H7 (cell line): ENCODE measurements at regions not wholly inside any gene's neighbourhood (a gene's known extent, or its start where the extent isn't known, plus 50 kb on each side); places are given as distances from the start of the nearest gene placed in this dataset.

Experiments
- DNase-seq: peaks from one replicate; pipeline ENCODE4 v3.0.0; 2012
- H3K27me3 ChIP-seq: 2 replicates; pipeline ENCODE4 v1.6.0; 2011; ENCODE audit warnings: mild to moderate bottlenecking, low read length; ENCODE audit not compliant: control insufficient read depth, insufficient read depth
- H3K36me3 ChIP-seq: replicated peaks from 2 replicates; pipeline ENCODE4 v1.5.1; 2011; ENCODE audit warnings: low read length; ENCODE audit not compliant: control insufficient read depth, insufficient read depth
- H3K4me3 ChIP-seq: 2 replicates; pipeline ENCODE4 v1.5.1; 2011; ENCODE audit warnings: low read depth, mild to moderate bottlenecking, control low read depth, low read length, moderate library complexity; ENCODE audit not compliant: insufficient read depth

DNA sequence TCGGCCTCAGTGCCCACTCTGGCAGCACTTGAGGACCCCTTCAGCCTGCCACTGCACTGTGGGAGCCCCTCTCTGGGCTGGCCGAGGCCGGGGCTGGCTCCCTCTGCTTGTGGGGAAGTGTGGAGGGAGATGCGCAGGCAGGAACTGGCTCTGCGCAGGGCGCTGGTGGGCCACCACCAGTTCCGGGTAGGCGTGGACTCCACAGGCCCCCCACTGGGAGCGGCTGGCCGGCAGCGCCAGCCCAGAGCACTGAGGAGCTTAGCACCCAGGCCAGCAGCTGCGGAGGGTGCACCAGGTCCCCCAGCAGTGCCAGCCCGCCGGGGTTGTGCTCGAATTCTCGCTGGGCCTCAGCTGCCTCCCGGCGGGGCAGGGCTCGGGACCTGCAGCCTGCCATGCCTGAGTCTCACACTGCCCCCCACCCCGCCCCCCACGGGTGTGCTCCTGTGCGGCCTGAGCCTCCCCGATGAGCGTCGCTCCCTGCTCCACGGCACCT, 216.9 kb upstream of the TACR3 start:
- H3K4me3 ChIP-seq, result no peak overlapping the region
- H3K36me3 ChIP-seq, result no peaks in the 10 kb centered on the region
- no peak for DNase-seq
- no peaks in the 10 kb centered on the region for H3K27me3 ChIP-seq

DNA sequence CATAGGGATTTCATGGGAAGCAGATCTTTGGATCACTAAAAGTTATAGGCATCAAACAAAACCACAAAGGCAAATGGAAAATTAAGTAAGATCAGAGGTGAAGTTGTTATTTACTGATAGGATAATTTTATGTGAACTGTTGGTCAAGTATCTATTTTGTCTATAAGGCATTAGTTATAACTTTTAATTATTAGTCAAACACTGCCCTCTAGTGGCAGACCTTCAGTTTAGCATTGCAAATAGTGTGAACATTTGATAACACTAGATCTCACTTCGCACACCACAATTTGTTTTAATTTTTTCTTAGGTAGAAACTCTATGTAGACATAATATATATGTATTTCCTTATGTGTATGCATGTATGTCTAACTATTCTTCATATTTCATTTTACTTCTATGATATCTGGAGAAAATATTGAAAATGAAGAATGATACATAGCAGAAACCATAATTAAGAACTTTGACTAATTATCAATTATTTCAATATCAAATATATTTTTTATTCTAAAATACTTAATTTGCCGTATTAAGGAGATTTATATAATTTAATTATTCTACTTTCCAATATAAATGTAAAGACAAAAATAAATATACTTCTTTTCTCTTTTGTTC, 214.5 kb upstream of the TACR3 start:
- peak; percentile 43 for DNase-seq
- no peaks in the 10 kb centered on the region for H3K27me3 ChIP-seq
- no peaks in the 10 kb centered on the region for H3K36me3 ChIP-seq
- no peak overlapping the region for H3K4me3 ChIP-seq

DNA sequence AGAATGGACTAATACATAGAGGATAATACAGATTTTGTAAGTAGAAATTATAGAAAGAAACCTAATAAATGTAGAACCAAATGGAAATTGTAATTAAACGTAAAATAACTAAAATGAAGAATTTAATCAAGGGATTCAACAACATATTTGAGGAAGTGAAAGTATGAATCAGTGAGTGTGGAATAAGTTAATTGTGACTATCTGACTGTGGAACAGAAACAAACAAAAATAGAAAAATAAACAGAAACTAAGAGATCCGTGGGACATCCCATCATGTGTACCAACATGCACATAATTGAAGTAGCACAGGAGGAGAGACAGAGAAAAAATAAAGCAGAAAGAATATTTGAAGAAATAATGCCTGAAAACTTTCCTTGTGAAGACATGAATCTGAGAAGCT, 208.6 kb upstream of the TACR3 start:
- no peak for DNase-seq
- Histone ChIP-seq H3K27me3 (no peaks in the 10 kb centered on the region), H3K36me3 (no peaks in the 10 kb centered on the region), H3K4me3 (no peak overlapping the region)

DNA sequence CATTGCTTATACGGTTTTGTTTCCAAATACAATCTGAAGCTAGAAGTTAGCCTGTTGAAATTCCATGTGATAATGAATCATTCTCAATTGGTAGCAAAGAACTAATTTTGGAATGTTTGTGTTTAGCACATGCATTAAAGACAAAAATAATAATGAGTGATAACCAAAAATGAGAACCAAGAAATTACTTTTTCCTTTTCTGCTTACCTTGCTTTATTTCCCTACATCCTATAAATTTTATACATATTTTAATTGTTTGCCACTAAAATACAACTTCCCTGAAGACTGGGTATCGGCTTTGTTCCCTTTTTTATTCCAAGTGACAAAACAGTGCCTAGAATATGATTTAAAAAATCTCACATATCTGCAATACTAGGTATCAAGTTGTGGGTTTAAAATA, 203.8 kb upstream of the TACR3 start:
- H3K27me3 ChIP-seq, result no peaks in the 10 kb centered on the region
- DNase-seq, result no peak
- no peaks in the 10 kb centered on the region for H3K36me3 ChIP-seq
- H3K4me3 ChIP-seq, result no peak overlapping the region

DNA sequence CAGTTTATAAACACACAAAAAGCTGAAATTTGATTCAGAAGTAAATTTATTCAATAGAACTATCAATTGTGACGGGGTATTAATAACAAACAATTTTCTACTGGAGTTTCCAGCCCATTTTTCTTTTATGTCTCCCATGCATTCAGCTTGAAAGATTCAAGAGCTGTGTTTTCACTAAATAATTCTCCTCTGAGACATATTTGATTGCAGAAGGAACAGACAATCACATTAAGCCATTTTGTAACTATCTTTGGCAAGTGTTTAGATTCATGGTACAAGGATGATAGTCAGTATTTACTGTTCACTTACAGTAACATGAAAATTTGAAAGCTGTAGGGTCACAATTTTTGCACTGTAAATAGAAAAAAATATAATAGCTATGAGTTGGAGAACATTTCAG, 198.4 kb upstream of the TACR3 start:
- DNase-seq, result no peak
- no peaks in the 10 kb centered on the region for H3K27me3 ChIP-seq
- H3K36me3 ChIP-seq, result no peaks in the 10 kb centered on the region
- no peak overlapping the region for H3K4me3 ChIP-seq

DNA sequence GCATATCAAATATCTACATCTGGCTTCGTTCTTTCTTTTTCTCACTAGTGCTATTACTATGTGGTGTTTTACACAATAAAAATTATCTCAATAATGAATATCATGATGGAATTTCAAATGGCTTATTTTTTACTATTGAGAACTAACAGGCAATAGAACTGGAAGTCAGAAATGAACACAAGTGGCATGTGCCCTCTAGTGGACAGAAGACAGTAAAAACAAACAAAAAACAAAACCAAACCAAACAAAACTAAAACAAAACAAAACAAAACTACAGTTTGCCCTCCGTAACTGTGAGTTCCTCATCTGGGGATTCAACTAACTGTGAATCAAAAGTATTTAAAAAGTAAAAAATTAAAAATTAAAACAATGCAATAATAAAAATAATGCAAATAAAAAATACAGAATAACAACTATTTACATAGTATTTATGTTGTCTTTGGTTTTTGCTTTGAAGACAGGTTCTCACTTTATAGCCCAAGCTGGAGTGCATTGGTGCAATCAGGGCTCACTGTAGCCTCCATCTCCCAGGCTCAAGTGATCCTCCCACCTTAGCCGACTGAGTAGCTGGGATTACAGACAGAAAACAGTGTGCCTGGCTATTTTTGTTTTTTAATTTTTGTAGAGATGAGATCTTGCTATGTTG, 195.6 kb upstream of the TACR3 start:
- H3K4me3 ChIP-seq, result no peak overlapping the region
- H3K27me3 ChIP-seq, result no peaks in the 10 kb centered on the region
- H3K36me3 ChIP-seq, result no peaks in the 10 kb centered on the region
- DNase-seq, result no peak

DNA sequence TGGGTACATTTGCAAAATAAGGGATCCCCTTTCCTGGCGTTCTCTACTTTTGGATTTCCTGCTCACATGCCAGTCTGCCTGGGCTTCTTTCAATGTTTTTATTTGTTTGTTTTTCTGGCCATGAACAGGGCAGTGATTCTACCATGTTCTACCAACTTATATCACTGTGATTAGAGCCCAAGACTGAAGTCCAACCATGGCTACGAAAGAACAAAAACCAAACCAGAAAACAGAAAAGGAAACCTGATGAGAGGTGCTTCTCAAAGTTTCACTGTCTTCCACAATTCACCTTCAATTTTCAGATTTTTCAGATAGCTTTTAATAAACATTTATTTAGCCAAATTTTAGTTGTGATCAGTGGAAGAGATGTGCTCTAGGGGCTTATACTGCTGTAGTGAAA, 187.6 kb upstream of the TACR3 start:
- H3K4me3 ChIP-seq, result no peak overlapping the region
- no peaks in the 10 kb centered on the region for H3K36me3 ChIP-seq
- no peaks in the 10 kb centered on the region for H3K27me3 ChIP-seq
- no peak for DNase-seq

DNA sequence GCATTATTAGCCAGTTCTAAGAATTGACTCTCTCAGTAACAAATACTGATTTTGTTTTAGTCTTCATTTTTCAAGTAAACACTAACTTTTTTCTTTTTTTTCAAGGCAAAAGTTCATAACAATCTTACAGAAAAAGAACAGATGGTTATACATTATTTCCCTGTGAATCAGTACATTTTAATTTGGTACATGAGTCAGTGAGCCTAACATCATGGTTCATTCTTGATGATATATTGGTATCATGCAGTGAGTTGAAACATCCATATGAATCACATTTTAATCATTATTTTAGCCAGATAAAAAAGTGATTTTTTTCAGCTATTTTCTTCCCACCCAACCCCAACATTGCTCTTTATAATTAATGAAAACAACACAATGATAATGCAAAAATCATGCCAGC, 184.3 kb upstream of the TACR3 start:
- DNase-seq, result no peak
- no peaks in the 10 kb centered on the region for H3K27me3 ChIP-seq
- H3K36me3 ChIP-seq, result no peaks in the 10 kb centered on the region
- H3K4me3 ChIP-seq, result no peak overlapping the region

DNA sequence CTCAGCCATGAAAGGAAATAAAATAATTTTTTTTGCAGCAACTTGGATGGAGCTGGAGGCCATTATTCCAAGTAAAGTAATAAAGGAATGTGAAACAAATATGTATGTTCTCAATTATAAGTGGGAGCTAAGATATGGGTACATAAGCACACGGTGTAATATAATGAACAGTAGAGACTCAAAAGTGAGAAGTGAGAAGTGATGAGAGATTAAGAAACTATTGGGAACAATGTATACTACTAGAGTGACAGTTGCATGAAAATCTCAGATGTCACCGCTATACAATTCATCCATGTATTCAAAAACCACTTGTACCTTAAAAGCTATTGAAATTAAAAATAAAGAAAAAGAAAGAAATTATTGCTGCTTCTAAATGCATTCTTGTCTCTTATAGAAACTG, 182.9 kb upstream of the TACR3 start:
- Histone ChIP-seq H3K4me3 (no peak overlapping the region), H3K27me3 (no peaks in the 10 kb centered on the region), H3K36me3 (no peaks in the 10 kb centered on the region)
- no peak for DNase-seq

DNA sequence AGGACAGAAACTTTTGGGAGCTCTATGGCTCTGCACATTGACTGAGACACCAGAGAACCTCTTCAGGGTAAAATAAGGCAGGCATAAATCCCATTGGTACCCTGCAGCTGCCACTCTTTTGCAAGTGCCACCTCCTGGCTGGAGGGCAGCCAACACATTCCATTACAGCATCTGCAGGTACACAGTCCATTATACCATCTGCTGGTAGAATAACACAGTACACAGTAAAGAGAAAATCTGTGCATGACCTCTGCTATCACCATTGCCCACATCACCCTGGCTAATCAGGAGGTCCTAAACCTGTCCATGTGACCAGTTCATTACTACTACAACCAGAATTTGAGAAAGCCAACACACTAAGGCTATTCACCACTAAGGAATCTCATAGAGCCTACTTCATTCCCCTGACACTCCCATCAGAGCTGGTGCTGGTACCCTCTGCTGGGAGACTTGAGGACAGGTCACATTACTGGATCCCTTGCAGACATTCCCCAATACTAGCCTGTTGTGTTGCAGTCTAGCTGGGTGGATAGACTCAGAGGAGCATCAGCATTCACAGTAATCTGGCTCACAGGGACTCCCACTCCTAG, 176.2 kb upstream of the TACR3 start:
- DNase-seq, result no peak
- H3K4me3 ChIP-seq, result no peak overlapping the region
- no peaks in the 10 kb centered on the region for H3K36me3 ChIP-seq
- H3K27me3 ChIP-seq, result no peaks in the 10 kb centered on the region

DNA sequence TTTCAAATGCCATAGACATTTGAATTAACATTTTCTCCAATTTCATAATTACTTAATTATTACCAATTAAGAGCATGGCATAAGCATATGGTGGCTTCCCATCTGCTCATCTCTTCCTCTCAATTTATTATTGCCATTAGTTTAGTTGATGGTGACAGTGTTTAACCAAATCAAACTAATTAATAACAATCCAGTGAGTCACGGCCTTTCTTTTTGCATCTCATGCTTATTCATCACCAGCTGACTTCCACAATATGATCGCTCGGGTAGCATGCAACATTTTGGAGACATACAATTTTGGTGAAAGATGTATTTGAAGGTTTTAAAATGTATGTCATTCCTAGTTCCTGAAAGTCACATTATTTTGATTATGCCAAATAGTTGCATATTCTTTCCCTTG, 172.8 kb upstream of the TACR3 start:
- no peak overlapping the region for H3K4me3 ChIP-seq

DNA sequence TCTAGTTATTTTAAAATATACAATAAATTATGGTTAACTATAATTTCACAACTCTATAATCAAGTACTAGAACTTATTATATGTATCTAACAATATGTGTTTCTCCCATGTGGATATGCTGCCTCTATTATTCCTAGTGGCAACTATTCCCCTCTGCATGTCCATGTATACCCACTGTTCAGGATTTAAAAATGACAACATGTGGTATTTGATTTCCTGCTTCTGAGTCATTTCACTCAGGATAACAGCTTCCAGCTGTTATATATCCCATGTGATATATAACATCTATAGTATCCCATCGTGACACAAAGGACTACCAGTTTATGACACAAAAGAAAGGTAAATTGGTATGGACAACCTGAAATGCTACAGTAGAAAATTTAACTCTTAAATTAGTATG, 167.4 kb upstream of the TACR3 start:
- no peak for DNase-seq
- no peaks in the 10 kb centered on the region for H3K27me3 ChIP-seq
- no peak overlapping the region for H3K4me3 ChIP-seq
- no peaks in the 10 kb centered on the region for H3K36me3 ChIP-seq

More for the DNA sequence above, 172.8 kb upstream of the TACR3 start:
- H3K27me3 ChIP-seq, result no peaks in the 10 kb centered on the region
- no peaks in the 10 kb centered on the region for H3K36me3 ChIP-seq
- no peak for DNase-seq

DNA sequence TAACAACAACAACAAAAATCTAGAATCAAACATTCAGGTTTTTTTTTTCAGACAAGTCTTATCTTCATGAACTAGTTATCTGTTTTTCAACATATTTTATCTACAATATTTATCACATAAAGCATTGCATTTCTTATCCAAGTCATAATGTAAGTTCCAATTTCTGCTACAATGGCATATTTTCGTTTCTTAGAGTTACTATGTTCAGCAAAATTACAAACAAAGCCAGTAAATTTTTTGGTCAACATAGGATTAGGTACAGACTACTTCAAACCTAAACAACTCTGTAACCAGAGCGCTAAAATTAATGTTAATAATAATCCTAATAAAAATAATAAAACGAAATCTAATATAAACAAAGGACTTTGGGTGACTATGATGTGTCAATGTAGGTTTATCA, 165.4 kb upstream of the TACR3 start:
- no peak for DNase-seq
- no peaks in the 10 kb centered on the region for H3K27me3 ChIP-seq
- no peaks in the 10 kb centered on the region for H3K36me3 ChIP-seq
- H3K4me3 ChIP-seq, result no peak overlapping the region

DNA sequence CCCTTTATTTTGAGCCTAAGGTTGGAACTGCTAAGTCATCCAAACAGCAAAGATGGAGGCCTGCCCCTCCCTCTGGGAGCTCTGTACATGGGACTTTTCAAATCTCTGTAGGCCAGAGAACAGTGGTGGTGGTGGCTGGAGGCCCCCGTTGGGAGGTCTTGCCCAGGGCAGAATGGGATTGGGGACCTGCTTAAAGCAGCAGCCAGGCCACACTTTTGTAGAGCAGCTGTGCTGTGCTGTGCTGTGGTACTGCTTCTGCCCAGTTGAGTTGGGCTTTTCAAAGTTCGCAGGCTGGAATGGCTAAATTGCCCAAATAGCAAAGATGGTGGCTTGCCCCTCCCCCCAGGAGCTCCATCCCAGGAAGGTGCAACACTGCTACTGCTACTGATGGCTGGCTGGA, 147.5 kb upstream of the TACR3 start:
- no peaks in the 10 kb centered on the region for H3K27me3 ChIP-seq
- H3K36me3 ChIP-seq, result no peaks in the 10 kb centered on the region
- H3K4me3 ChIP-seq, result no peak overlapping the region
- DNase-seq, result no peak

DNA sequence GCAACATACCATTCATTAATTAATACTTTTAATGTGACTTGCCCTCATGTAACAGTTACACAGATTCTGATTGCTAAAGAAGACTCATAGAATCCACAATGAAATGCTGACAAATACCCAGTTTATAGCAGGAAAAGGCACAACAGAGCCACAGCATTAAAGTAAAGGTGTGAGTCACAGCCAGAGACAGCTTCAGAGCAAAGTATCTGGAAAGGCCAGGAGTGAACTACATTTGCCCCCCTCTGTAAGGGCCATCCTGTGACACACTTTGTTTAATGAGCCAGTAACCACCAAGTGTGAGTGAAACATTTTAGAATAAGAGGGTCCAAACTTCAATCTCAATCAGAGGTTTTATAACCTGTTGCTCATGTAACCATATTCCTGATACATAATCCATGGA, 133.8 kb upstream of the TACR3 start:
- Histone ChIP-seq H3K4me3 (no peak overlapping the region), H3K27me3 (no peaks in the 10 kb centered on the region), H3K36me3 (no peaks in the 10 kb centered on the region)
- no peak for DNase-seq
